ENCODE measurements at regions not wholly inside any gene's neighbourhood (a gene's known extent, or its start where the extent isn't known, plus 50 kb on each side); places are given as distances from the start of the nearest gene placed in this dataset.

GRCh38 chr9:84121991-84122523 is 141.5 kb downstream of the RMI1 start:
- TF ChIP-seq CTCF (conservative IDR thresholded peaks at IDR 0.05; ENCODE audit: low read depth, low read length) = no peak
- TF ChIP-seq POLR2A (IDR thresholded peaks at IDR 0.05; ENCODE audit: low read depth, low read length) = no peak
- TF ChIP-seq SMC3 (IDR thresholded peaks at IDR 0.05; ENCODE audit: low read depth, low read length) = no peak
- TF ChIP-seq MAFK (IDR thresholded peaks at IDR 0.05; ENCODE audit: low read depth, low read length) = no peak
- no peak for TF ChIP-seq MXI1 (IDR thresholded peaks at IDR 0.05; ENCODE audit: borderline replicate concordance, low read depth, low read length)
- TF ChIP-seq USF2 (IDR thresholded peaks at IDR 0.05; ENCODE audit: low read depth, low read length) = no peak
